ENCODE measurements at regions not wholly inside any gene's neighbourhood (a gene's known extent, or its start where the extent isn't known, plus 50 kb on each side); places are given as distances from the start of the nearest gene placed in this dataset.

DNA sequence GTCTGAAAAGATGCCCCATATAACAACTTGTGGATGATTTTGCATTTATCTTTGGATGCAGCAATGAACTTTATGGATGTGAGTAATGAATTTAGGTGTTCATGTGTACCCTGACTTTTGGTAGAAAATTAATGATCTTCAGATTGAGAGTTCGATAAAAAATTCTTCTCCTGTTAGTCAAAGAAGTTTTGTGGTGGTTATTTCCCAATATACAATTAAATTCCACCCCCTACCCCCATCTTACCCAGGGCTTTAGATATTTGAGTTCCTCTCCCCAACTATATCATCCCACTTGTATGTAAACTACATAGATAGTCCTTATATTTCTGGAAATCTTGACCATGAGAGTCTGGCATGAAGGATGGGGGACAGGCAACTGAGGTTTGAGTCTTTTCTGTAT, 126.1 kb upstream of the ALDH1A3 start (continued):
- TF ChIP-seq FOS (IDR thresholded peaks at IDR 0.05; ENCODE audit: borderline replicate concordance, extremely low read depth, insufficient read length) (no peak), SREBF2 (IDR thresholded peaks at IDR 0.05; ENCODE audit: low read length) (no peak), SMC3 (IDR thresholded peaks at IDR 0.05; ENCODE audit: borderline replicate concordance, low read length) (no peak), SMAD5 (IDR thresholded peaks at IDR 0.05; ENCODE audit: low read depth) (no peak), ZBTB33 (IDR thresholded peaks at IDR 0.05) (no peak)
- TF ChIP-seq, protein P1, sequence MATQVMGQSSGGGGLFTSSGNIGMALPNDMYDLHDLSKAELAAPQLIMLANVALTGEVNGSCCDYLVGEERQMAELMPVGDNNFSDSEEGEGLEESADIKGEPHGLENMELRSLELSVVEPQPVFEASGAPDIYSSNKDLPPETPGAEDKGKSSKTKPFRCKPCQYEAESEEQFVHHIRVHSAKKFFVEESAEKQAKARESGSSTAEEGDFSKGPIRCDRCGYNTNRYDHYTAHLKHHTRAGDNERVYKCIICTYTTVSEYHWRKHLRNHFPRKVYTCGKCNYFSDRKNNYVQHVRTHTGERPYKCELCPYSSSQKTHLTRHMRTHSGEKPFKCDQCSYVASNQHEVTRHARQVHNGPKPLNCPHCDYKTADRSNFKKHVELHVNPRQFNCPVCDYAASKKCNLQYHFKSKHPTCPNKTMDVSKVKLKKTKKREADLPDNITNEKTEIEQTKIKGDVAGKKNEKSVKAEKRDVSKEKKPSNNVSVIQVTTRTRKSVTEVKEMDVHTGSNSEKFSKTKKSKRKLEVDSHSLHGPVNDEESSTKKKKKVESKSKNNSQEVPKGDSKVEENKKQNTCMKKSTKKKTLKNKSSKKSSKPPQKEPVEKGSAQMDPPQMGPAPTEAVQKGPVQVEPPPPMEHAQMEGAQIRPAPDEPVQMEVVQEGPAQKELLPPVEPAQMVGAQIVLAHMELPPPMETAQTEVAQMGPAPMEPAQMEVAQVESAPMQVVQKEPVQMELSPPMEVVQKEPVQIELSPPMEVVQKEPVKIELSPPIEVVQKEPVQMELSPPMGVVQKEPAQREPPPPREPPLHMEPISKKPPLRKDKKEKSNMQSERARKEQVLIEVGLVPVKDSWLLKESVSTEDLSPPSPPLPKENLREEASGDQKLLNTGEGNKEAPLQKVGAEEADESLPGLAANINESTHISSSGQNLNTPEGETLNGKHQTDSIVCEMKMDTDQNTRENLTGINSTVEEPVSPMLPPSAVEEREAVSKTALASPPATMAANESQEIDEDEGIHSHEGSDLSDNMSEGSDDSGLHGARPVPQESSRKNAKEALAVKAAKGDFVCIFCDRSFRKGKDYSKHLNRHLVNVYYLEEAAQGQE (IDR thresholded peaks at IDR 0.05; ENCODE audit: low read depth, low read length): no peak

DNA sequence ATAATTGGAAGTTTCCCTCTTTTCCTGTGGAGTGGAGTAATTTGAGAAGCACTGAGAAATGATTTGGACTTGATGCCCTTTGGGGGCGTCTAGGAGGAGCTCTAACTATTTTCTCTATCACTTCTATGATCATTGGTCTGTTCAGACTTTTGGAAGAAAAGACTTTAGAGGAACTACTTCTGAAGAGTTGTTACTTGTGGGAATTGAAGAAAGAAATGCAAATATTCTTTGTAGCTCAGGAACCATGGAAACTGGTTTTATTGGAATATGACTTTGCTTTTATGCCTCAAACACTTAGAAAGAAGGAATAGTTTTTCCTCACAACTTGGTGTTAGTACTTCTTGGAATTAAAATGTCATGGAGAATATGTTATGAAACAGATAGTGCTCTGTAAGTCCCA, 122.0 kb upstream of the ALDH1A3 start:
- no peak for FAIRE-seq
- Histone ChIP-seq H3K4me1 (ENCODE audit: control insufficient read depth, insufficient read depth, low read length) (no peaks in the 10 kb centered on the region), H3K4me3 (no peak overlapping the region), H3K27ac (ENCODE audit: control insufficient read depth, insufficient read depth) (no peak overlapping the region), H2AFZ (ENCODE audit: control insufficient read depth, low read depth, low read length) (no peak overlapping the region), H3K4me2 (ENCODE audit: control insufficient read depth, insufficient read depth) (no peak overlapping the region), H3K27me3 (replicated peaks in 1 of 2; ENCODE audit: control insufficient read depth in 2 of 2, insufficient read depth in 2 of 2, low read length in 1 of 2) (no peaks in the 10 kb centered on the region; a peak in 1 of 4 replicates), H3K36me3 (ENCODE audit: control insufficient read depth in 2 of 2, insufficient read depth in 2 of 2, low read length in 1 of 2) (no peaks in the 10 kb centered on the region), H3K9ac (ENCODE audit: control insufficient read depth, insufficient read depth, low read length) (no peak overlapping the region), H3K9me3 (replicated peaks; ENCODE audit: control insufficient read depth, insufficient read depth, low read length) (no peaks in the 10 kb centered on the region), H3K79me2 (ENCODE audit: control insufficient read depth, insufficient read depth, low read length) (no peaks in the 10 kb centered on the region), H4K20me1 (ENCODE audit: control insufficient read depth, insufficient read depth) (no peaks in the 10 kb centered on the region)
- in situ Hi-C loops (cut with MboI) (no loop called here), intact Hi-C loops (cut with micrococcal nuclease; ENCODE audit: unreplicated experiment) (no loop called here)
- ChIA-PET SMC1A (ENCODE audit: uncharacterized antibody, unreplicated experiment) (interaction anchor here (0.9 kb wide), 1 partner anchor 114 kb away, joined by 3 read pairs; no protein-coding TSS in a partner anchor), CTCF (interaction anchor here (0.6 kb wide), 1 partner anchor 77 kb away, joined by 3 read pairs; no protein-coding TSS in a partner anchor), RAD21 (ENCODE audit: unreplicated experiment) (no interaction called here), POLR2A (no interaction called here)
- DNase-seq (ENCODE audit: low read depth, low spot score): no peak
- no peak for ATAC-seq
- no TSS peak for BruUV-seq (replicated peaks)
- WGBS (ENCODE audit: insufficient coverage, insufficient replicate concordance, low lambda C conversion rate, missing lambda C conversion rate): 0% methylated on average over 1 of the region's 1 CpG
- no peak for TF ChIP-seq NRF1 (conservative IDR thresholded peaks at IDR 0.05; ENCODE audit: low read depth, low read length)
- no peak for TF ChIP-seq POLR2AphosphoS5 (IDR thresholded peaks at IDR 0.05; ENCODE audit: low read length)
- no peak for TF ChIP-seq SIX5 (IDR thresholded peaks at IDR 0.05; ENCODE audit: low read depth, low read length, severe bottlenecking)
- TF ChIP-seq CREB1 (IDR thresholded peaks at IDR 0.05; ENCODE audit: low read depth): no peak
- no peak for TF ChIP-seq GATAD2B (conservative IDR thresholded peaks at IDR 0.05; ENCODE audit: low read depth)
- TF ChIP-seq E2F4 (IDR thresholded peaks at IDR 0.05; ENCODE audit: low read depth, low read length): no peak
- TF ChIP-seq, protein P1 (IDR thresholded peaks at IDR 0.05; ENCODE audit: low read depth, low read length): no peak

Data from GM12878 (cell line).